ENCODE measurements at regions not wholly inside any gene's neighbourhood (a gene's known extent, or its start where the extent isn't known, plus 50 kb on each side); places are given as distances from the start of the nearest gene placed in this dataset.

- TF ChIP-seq CTCF (IDR thresholded peaks at IDR 0.05) (no peak), POLR2A (IDR thresholded peaks at IDR 0.05) (no peak), POLR2AphosphoS5 (IDR thresholded peaks at IDR 0.05) (no peak), EP300 (IDR thresholded peaks at IDR 0.05) (no peak)
Observed at GRCh38 chr2:23213196-23213595, 171.8 kb upstream of the KLHL29 start.
